ENCODE measurements at regions not wholly inside any gene's neighbourhood (a gene's known extent, or its start where the extent isn't known, plus 50 kb on each side); places are given as distances from the start of the nearest gene placed in this dataset.
"Not testable (repeated sequence)": the region's sequence is repeated elsewhere in the genome, so short reads cannot be mapped to it uniquely, and the experiment has no call there.

DNA sequence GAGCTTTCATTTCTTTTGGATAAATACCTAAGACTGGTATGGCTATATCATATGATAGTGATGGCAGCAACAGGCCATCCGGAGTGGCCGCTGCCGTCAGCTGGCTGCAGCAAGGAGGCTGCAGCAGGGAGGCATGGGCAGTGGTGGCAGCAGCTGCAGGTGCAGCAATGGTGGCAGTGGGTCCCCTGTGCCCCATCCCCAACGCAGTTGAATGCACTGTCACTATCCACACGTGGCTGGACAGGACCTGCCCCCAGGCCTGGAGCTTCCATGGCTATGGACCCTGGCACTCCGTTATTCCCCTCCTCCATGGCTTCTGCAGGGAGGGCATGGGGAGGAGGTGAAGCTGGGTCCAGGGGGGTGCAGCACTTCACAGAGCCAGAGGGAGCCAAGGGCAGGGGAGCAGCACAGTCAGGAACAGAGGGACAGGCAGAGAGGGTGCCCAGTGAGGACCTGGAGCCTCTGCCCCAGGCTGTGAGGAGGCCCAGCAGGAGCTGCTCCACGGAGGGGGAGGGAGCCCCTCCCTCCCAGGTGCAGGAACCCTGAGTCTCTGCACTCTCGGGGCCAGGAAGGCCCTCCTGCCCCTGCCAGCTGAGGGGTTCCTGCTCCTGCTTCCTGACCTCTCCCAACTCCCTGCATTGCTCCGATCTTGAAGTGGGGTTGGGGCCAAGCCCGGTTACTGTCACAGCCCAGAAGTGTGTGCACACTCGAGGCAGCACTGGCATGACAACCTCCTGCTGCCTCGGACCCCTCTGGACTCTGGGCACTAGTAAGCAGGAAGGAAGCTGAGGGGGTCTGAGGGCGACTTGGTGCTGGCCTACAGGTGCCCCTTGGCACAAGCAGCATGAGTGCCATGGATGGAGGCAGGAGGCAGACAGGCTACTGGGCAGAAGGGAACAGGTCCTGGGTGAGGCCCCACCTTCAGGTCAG is 466.3 kb downstream of the GUCY1A2 start:
- Histone ChIP-seq H3K27me3 (ENCODE audit: control insufficient read depth, low read length) (no peaks in the 10 kb centered on the region), H3F3A (ENCODE audit: control insufficient read depth, insufficient read depth) (no peaks in the 10 kb centered on the region), H3K4me1 (ENCODE audit: control insufficient read depth, low read length) (no peaks in the 10 kb centered on the region), H3K4me2 (ENCODE audit: low read length) (no peak overlapping the region), H3K9me3 (ENCODE audit: control insufficient read depth, insufficient read depth, low read length) (peaks cover 8% of the 10 kb centered on the region; the same call in 1 of the 2 replicates), H3K36me3 (ENCODE audit: control insufficient read depth, low read length) (no peaks in the 10 kb centered on the region), H3K27ac (ENCODE audit: low read depth, low read length) (no peak overlapping the region), H3K79me2 (ENCODE audit: control insufficient read depth, low read length) (no peaks in the 10 kb centered on the region), H3K9me2 (replicated peaks; ENCODE audit: control insufficient read depth, low read length) (no peaks in the 10 kb centered on the region), H4K20me1 (ENCODE audit: control insufficient read depth, insufficient read depth, low read depth, low read length) (no peaks in the 10 kb centered on the region), H3K4me3 (ENCODE audit: low read length) (no peak overlapping the region)
- TF ChIP-seq CTCF (IDR thresholded peaks at IDR 0.05; ENCODE audit: low read depth, low read length, poor library complexity, severe bottlenecking) (no peak), EZH2phosphoT487 (IDR thresholded peaks at IDR 0.05; ENCODE audit: borderline replicate concordance, low read length) (no peak)

GRCh38 chr11:106552694-106553203 is 465.5 kb downstream of the GUCY1A2 start:
- Histone ChIP-seq H3K4me1 (ENCODE audit: control insufficient read depth, low read length) (no peaks in the 10 kb centered on the region), H4K20me1 (ENCODE audit: control insufficient read depth, insufficient read depth, low read depth, low read length) (no peaks in the 10 kb centered on the region), H3K4me2 (ENCODE audit: low read length) (no peak overlapping the region)

GRCh38 chr11:106553304-106553703 is 465.0 kb downstream of the GUCY1A2 start:
- Histone ChIP-seq H3K4me1 (ENCODE audit: control insufficient read depth, low read length) (no peaks in the 10 kb centered on the region), H3K9me2 (replicated peaks; ENCODE audit: control insufficient read depth, low read length) (no peaks in the 10 kb centered on the region), H3K79me2 (ENCODE audit: control insufficient read depth, low read length) (no peaks in the 10 kb centered on the region), H3K27me3 (ENCODE audit: control insufficient read depth, low read length) (no peaks in the 10 kb centered on the region), H3K4me2 (ENCODE audit: low read length) (no peak overlapping the region), H4K20me1 (ENCODE audit: control insufficient read depth, insufficient read depth, low read depth, low read length) (no peaks in the 10 kb centered on the region), H3K36me3 (ENCODE audit: control insufficient read depth, low read length) (no peaks in the 10 kb centered on the region), H3K27ac (ENCODE audit: low read depth, low read length) (no peak overlapping the region), H3F3A (ENCODE audit: control insufficient read depth, insufficient read depth) (no peaks in the 10 kb centered on the region), H3K9me3 (ENCODE audit: control insufficient read depth, insufficient read depth, low read length) (peaks cover 8% of the 10 kb centered on the region; the same call in 1 of the 2 replicates), H3K4me3 (ENCODE audit: low read length) (no peak overlapping the region)
- TF ChIP-seq EZH2phosphoT487 (IDR thresholded peaks at IDR 0.05; ENCODE audit: borderline replicate concordance, low read length) (no peak), CTCF (IDR thresholded peaks at IDR 0.05; ENCODE audit: low read depth, low read length, poor library complexity, severe bottlenecking) (no peak)

More at GRCh38 chr11:106552694-106553203, 465.5 kb downstream of the GUCY1A2 start:
- no peaks in the 10 kb centered on the region for H3K27me3 ChIP-seq (ENCODE audit: control insufficient read depth, low read length)
- H3K9me3 ChIP-seq (ENCODE audit: control insufficient read depth, insufficient read depth, low read length), result peaks cover 8% of the 10 kb centered on the region; the same call in 1 of the 2 replicates
- no peak overlapping the region for H3K27ac ChIP-seq (ENCODE audit: low read depth, low read length)
- no peak overlapping the region for H3K4me3 ChIP-seq (ENCODE audit: low read length)
- no peaks in the 10 kb centered on the region for H3K36me3 ChIP-seq (ENCODE audit: control insufficient read depth, low read length)
- H3K9me2 ChIP-seq (replicated peaks; ENCODE audit: control insufficient read depth, low read length), result no peaks in the 10 kb centered on the region
- no peaks in the 10 kb centered on the region for H3F3A ChIP-seq (ENCODE audit: control insufficient read depth, insufficient read depth)
- TF ChIP-seq EZH2phosphoT487 (IDR thresholded peaks at IDR 0.05; ENCODE audit: borderline replicate concordance, low read length) (no peak), CTCF (IDR thresholded peaks at IDR 0.05; ENCODE audit: low read depth, low read length, poor library complexity, severe bottlenecking) (no peak)
- H3K79me2 ChIP-seq (ENCODE audit: control insufficient read depth, low read length), result no peaks in the 10 kb centered on the region

DNA sequence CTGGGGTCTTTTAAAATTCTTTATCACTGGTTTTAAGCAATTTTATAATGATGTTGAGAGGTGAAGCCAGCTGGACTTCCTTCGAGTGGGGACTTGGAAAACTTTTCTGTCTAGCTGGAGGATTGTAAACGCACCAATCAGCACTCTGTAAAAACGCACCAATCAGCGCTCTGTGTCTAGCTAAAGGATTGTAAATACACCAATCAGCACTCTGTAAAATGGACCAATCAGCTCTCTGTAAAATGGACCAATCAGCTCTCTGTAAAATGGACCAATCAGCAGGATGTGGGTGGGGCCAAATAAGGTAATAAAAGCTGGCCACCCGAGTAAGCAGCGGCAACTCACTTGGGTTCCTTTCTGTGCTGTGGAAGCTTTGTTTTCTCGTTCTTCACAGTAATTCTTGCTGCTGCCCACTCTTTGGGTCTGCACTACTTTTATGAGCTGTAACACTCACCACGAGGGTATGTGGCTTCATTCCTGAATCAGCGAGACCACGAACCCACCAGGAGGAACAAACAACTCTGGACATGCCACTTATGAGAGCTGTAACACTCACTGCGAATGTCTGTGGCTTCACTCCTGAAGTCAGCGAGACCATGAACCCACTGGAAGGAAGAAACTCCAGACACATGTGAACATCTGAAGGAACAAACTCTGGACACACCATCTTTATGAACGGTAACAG is 462.6 kb downstream of the GUCY1A2 start:
- H3K36me3 ChIP-seq (ENCODE audit: control insufficient read depth, low read length); H4K20me1 ChIP-seq (ENCODE audit: control insufficient read depth, insufficient read depth, low read depth, low read length); H3K9me3 ChIP-seq (ENCODE audit: control insufficient read depth, insufficient read depth, low read length); H3K4me3 ChIP-seq (ENCODE audit: low read length); H3K4me2 ChIP-seq (ENCODE audit: low read length); H3F3A ChIP-seq (ENCODE audit: control insufficient read depth, insufficient read depth); H3K4me1 ChIP-seq (ENCODE audit: control insufficient read depth, low read length); H3K79me2 ChIP-seq (ENCODE audit: control insufficient read depth, low read length); H3K27ac ChIP-seq (ENCODE audit: low read depth, low read length); H3K27me3 ChIP-seq (ENCODE audit: control insufficient read depth, low read length); H3K9me2 ChIP-seq (replicated peaks; ENCODE audit: control insufficient read depth, low read length): not testable (repeated sequence)
